ENCODE measurements at regions not wholly inside any gene's neighbourhood (a gene's known extent, or its start where the extent isn't known, plus 50 kb on each side); places are given as distances from the start of the nearest gene placed in this dataset.

- no TSS peak for BruUV-seq (replicated peaks)
- ATAC-seq (no peak), DNase-seq (ENCODE audit: low read depth, low spot score) (no peak)
- in situ Hi-C loops (cut with HindIII; ENCODE audit: low pct_unique_long_range_greater_than_20kb, low sequenced_read_pairs) = no loop called here
- TF ChIP-seq SIN3A (IDR thresholded peaks at IDR 0.05; ENCODE audit: borderline replicate concordance, insufficient read depth, low read depth, low read length) (no peak), CTCF (IDR thresholded peaks at IDR 0.05) (no peak), TCF7L2 (IDR thresholded peaks at IDR 0.05; ENCODE audit: low read depth, low read length) (no peak), POLR2AphosphoS5 (IDR thresholded peaks at IDR 0.05; ENCODE audit: low read depth, low read length) (no peak)
- TF ChIP-seq, protein P1, sequence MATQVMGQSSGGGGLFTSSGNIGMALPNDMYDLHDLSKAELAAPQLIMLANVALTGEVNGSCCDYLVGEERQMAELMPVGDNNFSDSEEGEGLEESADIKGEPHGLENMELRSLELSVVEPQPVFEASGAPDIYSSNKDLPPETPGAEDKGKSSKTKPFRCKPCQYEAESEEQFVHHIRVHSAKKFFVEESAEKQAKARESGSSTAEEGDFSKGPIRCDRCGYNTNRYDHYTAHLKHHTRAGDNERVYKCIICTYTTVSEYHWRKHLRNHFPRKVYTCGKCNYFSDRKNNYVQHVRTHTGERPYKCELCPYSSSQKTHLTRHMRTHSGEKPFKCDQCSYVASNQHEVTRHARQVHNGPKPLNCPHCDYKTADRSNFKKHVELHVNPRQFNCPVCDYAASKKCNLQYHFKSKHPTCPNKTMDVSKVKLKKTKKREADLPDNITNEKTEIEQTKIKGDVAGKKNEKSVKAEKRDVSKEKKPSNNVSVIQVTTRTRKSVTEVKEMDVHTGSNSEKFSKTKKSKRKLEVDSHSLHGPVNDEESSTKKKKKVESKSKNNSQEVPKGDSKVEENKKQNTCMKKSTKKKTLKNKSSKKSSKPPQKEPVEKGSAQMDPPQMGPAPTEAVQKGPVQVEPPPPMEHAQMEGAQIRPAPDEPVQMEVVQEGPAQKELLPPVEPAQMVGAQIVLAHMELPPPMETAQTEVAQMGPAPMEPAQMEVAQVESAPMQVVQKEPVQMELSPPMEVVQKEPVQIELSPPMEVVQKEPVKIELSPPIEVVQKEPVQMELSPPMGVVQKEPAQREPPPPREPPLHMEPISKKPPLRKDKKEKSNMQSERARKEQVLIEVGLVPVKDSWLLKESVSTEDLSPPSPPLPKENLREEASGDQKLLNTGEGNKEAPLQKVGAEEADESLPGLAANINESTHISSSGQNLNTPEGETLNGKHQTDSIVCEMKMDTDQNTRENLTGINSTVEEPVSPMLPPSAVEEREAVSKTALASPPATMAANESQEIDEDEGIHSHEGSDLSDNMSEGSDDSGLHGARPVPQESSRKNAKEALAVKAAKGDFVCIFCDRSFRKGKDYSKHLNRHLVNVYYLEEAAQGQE (IDR thresholded peaks at IDR 0.05; ENCODE audit: insufficient read depth in 1 of 2, low read depth in 2 of 2, low read length in 1 of 2) = no peak
- intact Hi-C loops (cut with micrococcal nuclease; ENCODE audit: unreplicated experiment) = no loop called here
- Histone ChIP-seq H3K4me3 (ENCODE audit: low read depth in 2 of 2, low read length in 2 of 2) (no peak overlapping the region), H3K27ac (ENCODE audit: low read length) (no peak overlapping the region), H3K36me3 (ENCODE audit: control insufficient read depth, insufficient read depth, low read length) (no peaks in the 10 kb centered on the region), H3K9me3 (ENCODE audit: control insufficient read depth, insufficient read depth, low read depth, low read length) (no peaks in the 10 kb centered on the region), H3K27me3 (ENCODE audit: control insufficient read depth, insufficient read depth, low read length) (no peaks in the 10 kb centered on the region), H3K4me1 (ENCODE audit: control insufficient read depth, insufficient read depth, low read length) (no peaks in the 10 kb centered on the region)
- ChIA-PET CTCF (no interaction called here), POLR2A (no interaction called here)
Observed at GRCh38 chr13:79075703-79076102, 330.4 kb downstream of the RBM26 start.

DNA sequence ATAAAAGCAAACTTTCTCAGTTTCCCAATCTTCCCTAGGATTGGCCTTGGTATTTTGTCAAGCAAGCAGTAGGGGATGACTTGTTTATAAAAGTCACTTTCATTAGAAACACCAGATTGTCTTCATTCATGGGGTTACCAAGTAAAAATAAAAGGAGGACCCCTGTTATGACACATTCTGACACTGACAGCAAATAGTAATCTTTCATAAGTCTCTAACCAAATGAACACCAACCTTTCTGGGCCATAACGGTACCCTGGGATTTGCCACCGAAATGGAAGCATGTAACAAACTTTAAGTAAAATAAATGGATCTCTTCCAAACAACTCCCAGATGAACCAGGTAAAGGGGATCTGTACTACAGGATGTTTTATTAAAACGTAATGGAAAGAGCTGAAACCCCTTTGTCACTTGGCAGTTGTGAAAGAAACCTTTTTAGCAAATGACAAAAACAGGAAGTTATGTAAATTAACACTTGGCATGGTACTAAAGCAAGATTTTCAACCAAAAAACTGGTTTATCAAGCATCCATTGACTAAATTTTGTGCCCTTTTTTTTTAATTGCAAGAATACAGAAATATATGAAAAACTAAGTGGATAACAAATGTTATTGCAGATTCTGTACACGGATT lies 335.6 kb downstream of the RBM26 start:
- intact Hi-C loops (cut with micrococcal nuclease; ENCODE audit: unreplicated experiment) (no loop called here), in situ Hi-C loops (cut with HindIII; ENCODE audit: low pct_unique_long_range_greater_than_20kb, low sequenced_read_pairs) (no loop called here)
- Histone ChIP-seq H3K4me3 (ENCODE audit: low read depth in 2 of 2, low read length in 2 of 2) (no peak overlapping the region), H3K27ac (ENCODE audit: low read length) (no peak overlapping the region), H3K4me1 (ENCODE audit: control insufficient read depth, insufficient read depth, low read length) (no peaks in the 10 kb centered on the region), H3K9me3 (ENCODE audit: control insufficient read depth, insufficient read depth, low read depth, low read length) (no peaks in the 10 kb centered on the region), H3K27me3 (ENCODE audit: control insufficient read depth, insufficient read depth, low read length) (no peaks in the 10 kb centered on the region), H3K36me3 (ENCODE audit: control insufficient read depth, insufficient read depth, low read length) (no peaks in the 10 kb centered on the region)
- ChIA-PET POLR2A (no interaction called here), CTCF (no interaction called here)
- TF ChIP-seq, protein P1 (IDR thresholded peaks at IDR 0.05; ENCODE audit: insufficient read depth in 1 of 2, low read depth in 2 of 2, low read length in 1 of 2) = no peak
- TF ChIP-seq TCF7L2 (IDR thresholded peaks at IDR 0.05; ENCODE audit: low read depth, low read length) (no peak), CTCF (IDR thresholded peaks at IDR 0.05) (no peak), SIN3A (IDR thresholded peaks at IDR 0.05; ENCODE audit: borderline replicate concordance, insufficient read depth, low read depth, low read length) (no peak), POLR2AphosphoS5 (IDR thresholded peaks at IDR 0.05; ENCODE audit: low read depth, low read length) (no peak)
- ATAC-seq (no peak), DNase-seq (ENCODE audit: low read depth, low spot score) (no peak)
- no TSS peak for BruUV-seq (replicated peaks)

All from Panc1 (cell line).